HL-60 (cell line): ENCODE measurements at regions not wholly inside any gene's neighbourhood (a gene's known extent, or its start where the extent isn't known, plus 50 kb on each side); places are given as distances from the start of the nearest gene placed in this dataset.

Source experiments
- POLR2AphosphoS5 ChIP-seq: IDR thresholded peaks from 2 replicates; pipeline ENCODE4 v1.6.1; 2012; ENCODE audit warnings: low read depth
- SPI1 ChIP-seq: IDR thresholded peaks from 2 replicates; pipeline ENCODE4 v1.6.1; 2012; ENCODE audit warnings: low read depth, mild to moderate bottlenecking, borderline replicate concordance
- TF ChIP-seq, protein P1 (sequence below): IDR thresholded peaks from one replicate; pipeline ENCODE4 v1.5.1; 2011; ENCODE audit warnings: low read length, control low read depth, inconsistent platforms; ENCODE audit not compliant: insufficient read depth
- TF ChIP-seq, protein P2 (sequence below): IDR thresholded peaks from 2 replicates; pipeline ENCODE4 v1.6.1; 2012; ENCODE audit warnings: low read depth; ENCODE audit not compliant: insufficient replicate concordance

DNA sequence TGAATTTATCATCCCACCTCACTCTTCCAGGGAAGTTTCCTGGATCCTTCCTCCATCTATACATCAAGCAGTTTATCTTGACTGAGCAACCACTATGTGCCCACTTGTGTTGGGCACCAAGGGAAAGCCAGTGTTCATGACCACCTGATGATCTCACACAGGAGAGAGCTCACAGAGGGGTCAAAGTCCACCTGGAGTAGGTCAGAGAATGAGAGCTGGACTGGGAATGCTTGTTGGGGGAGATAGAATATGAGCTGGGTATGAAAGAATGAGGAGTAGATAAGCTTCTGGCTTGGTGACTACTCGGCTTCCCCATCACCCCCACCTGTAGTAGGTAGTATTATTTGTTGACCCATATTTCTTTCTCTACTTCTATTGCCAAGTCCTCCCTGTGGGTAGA lies 72.2 kb upstream of the CYRIA start:
- TF ChIP-seq, protein P1, sequence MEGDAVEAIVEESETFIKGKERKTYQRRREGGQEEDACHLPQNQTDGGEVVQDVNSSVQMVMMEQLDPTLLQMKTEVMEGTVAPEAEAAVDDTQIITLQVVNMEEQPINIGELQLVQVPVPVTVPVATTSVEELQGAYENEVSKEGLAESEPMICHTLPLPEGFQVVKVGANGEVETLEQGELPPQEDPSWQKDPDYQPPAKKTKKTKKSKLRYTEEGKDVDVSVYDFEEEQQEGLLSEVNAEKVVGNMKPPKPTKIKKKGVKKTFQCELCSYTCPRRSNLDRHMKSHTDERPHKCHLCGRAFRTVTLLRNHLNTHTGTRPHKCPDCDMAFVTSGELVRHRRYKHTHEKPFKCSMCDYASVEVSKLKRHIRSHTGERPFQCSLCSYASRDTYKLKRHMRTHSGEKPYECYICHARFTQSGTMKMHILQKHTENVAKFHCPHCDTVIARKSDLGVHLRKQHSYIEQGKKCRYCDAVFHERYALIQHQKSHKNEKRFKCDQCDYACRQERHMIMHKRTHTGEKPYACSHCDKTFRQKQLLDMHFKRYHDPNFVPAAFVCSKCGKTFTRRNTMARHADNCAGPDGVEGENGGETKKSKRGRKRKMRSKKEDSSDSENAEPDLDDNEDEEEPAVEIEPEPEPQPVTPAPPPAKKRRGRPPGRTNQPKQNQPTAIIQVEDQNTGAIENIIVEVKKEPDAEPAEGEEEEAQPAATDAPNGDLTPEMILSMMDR: no peak
- TF ChIP-seq, protein P2, sequence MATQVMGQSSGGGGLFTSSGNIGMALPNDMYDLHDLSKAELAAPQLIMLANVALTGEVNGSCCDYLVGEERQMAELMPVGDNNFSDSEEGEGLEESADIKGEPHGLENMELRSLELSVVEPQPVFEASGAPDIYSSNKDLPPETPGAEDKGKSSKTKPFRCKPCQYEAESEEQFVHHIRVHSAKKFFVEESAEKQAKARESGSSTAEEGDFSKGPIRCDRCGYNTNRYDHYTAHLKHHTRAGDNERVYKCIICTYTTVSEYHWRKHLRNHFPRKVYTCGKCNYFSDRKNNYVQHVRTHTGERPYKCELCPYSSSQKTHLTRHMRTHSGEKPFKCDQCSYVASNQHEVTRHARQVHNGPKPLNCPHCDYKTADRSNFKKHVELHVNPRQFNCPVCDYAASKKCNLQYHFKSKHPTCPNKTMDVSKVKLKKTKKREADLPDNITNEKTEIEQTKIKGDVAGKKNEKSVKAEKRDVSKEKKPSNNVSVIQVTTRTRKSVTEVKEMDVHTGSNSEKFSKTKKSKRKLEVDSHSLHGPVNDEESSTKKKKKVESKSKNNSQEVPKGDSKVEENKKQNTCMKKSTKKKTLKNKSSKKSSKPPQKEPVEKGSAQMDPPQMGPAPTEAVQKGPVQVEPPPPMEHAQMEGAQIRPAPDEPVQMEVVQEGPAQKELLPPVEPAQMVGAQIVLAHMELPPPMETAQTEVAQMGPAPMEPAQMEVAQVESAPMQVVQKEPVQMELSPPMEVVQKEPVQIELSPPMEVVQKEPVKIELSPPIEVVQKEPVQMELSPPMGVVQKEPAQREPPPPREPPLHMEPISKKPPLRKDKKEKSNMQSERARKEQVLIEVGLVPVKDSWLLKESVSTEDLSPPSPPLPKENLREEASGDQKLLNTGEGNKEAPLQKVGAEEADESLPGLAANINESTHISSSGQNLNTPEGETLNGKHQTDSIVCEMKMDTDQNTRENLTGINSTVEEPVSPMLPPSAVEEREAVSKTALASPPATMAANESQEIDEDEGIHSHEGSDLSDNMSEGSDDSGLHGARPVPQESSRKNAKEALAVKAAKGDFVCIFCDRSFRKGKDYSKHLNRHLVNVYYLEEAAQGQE: no peak
- TF ChIP-seq POLR2AphosphoS5: no peak
- no peak for TF ChIP-seq SPI1
